Astrocyte of the cerebellum (primary cell): ENCODE measurements at regions not wholly inside any gene's neighbourhood (a gene's known extent, or its start where the extent isn't known, plus 50 kb on each side); places are given as distances from the start of the nearest gene placed in this dataset.

ENCODE experiments used
- DNase-seq: peaks from one replicate; pipeline ENCODE4 v3.0.0-alpha.2; 2011; ENCODE audit warnings: low read depth
- H3K4me3 ChIP-seq: 2 replicates; pipeline ENCODE4 v1.5.1; 2011; ENCODE audit warnings: mild to moderate bottlenecking, low read depth, low read length, moderate library complexity
- CTCF ChIP-seq: IDR thresholded peaks from 2 replicates; pipeline ENCODE4 v1.5.1; 2012; ENCODE audit warnings: low read length, low read depth, moderate library complexity, mild to moderate bottlenecking; ENCODE audit errors: missing control alignments
- in situ Hi-C: cut with HindIII; loops from 2 replicates; pipeline ENCODE4 v1.10.0; 2017; ENCODE audit warnings: low sequenced_read_pairs

GRCh38 chr10:65555192-65555591, 1370.6 kb upstream of the LRRTM3 start:
- no peak overlapping the region for H3K4me3 ChIP-seq
- no peak for DNase-seq
- in situ Hi-C loops, result no loop called here
- no peak for TF ChIP-seq CTCF

DNA sequence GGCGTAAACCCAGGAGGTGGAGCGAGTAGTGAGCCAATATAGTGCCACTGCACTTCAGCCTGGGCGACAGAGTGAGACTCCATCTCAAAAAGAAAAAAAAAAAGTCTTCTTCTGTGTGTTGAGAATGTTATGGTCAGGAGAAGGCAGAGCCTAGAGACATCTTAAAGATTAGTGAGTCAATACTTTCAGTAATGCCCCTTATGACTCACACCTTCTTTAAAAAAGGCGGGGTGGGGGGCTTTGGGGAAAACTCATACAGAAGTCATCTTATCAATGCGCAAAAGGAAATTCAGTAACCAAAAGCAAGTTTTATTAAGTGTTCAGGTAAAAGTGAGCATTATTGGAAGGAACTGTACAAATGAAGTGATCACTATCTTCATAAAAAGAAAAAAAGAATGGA, 1369.8 kb upstream of the LRRTM3 start:
- no peak for DNase-seq
- no peak overlapping the region for H3K4me3 ChIP-seq
- no peak for TF ChIP-seq CTCF
- in situ Hi-C loops, result no loop called here

DNA sequence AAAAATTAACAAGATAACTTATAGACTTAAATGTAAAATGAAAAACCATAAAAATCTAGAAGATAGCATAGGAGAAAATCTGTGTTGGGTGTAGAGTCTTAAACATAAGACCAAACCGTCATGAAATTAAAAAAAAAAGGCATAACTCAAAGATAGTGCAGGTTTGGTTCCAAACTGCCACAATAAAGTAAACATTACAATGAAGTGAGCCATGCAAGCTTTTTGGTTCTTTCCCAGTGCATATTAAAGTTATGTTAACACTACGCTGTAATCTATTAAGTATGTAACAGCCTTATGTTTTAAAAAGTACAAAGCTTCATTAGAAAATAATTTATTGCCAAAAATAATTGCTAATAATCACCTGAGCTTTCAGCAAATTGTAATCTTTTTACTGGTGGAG, 1366.5 kb upstream of the LRRTM3 start:
- no peak overlapping the region for H3K4me3 ChIP-seq
- TF ChIP-seq CTCF, result no peak
- DNase-seq, result no peak
- in situ Hi-C loops, result no loop called here

GRCh38 chr10:65565246-65565645, 1360.6 kb upstream of the LRRTM3 start:
- in situ Hi-C loops, result no loop called here
- no peak overlapping the region for H3K4me3 ChIP-seq
- no peak for TF ChIP-seq CTCF
- DNase-seq, result no peak

DNA sequence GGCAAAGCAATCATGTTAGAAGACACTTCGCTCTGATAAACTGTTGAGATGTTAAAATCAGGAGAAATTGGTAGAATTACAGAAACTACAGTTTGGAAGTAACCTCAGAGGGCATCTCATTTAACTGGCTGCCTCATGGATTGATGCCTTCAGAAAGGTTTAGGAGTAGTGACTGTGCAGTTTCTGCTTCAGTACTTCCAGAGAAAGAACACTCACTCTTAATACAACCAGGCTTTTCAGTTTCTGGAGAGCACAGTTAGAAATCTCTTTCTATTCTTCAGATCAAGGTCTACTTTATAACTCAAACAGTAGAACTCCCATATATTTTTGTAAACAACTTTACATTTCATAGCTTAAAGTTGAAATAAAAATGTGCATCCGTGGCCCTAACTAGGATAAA, 1358.9 kb upstream of the LRRTM3 start:
- no peak for DNase-seq
- TF ChIP-seq CTCF, result no peak
- no peak overlapping the region for H3K4me3 ChIP-seq
- in situ Hi-C loops, result no loop called here

- H3K4me3 ChIP-seq, result peak overlapping the region; percentile 59
- TF ChIP-seq CTCF, result no peak
- in situ Hi-C loops, result no loop called here
- peak; percentile 8 for DNase-seq
These were observed 1355.5 kb upstream of the LRRTM3 start for GRCh38 chr10:65570143-65571010.
